ENCODE measurements at regions not wholly inside any gene's neighbourhood (a gene's known extent, or its start where the extent isn't known, plus 50 kb on each side); places are given as distances from the start of the nearest gene placed in this dataset.
"Not testable (repeated sequence)": the region's sequence is repeated elsewhere in the genome, so short reads cannot be mapped to it uniquely, and the experiment has no call there.

GRCh38 chr9:99638971-99639370, 182.7 kb upstream of the NR4A3 start:
- no peak for DNase-seq

DNA sequence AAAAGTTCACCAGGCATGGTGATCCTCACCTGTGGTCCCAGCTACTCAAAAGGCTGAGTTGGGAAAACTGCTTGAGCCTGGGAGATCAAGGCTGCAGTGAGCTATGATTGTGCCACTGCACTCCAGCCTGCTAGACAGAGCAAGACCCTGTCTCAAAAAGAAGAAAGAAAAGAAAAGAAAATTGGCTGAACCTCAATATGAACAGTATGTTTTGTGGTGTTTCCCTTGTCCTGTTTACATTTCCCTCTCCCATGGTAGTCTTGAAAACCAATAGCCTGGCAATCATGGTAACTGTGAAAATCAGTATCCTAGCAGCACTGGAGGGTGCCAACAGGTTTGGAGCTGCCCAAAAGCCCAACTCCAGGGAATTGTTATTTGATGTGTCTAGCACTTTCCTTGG, 174.1 kb upstream of the NR4A3 start:
- no peak for DNase-seq

GRCh38 chr9:99650187-99650874, 171.4 kb upstream of the NR4A3 start:
- no peak for DNase-seq

DNA sequence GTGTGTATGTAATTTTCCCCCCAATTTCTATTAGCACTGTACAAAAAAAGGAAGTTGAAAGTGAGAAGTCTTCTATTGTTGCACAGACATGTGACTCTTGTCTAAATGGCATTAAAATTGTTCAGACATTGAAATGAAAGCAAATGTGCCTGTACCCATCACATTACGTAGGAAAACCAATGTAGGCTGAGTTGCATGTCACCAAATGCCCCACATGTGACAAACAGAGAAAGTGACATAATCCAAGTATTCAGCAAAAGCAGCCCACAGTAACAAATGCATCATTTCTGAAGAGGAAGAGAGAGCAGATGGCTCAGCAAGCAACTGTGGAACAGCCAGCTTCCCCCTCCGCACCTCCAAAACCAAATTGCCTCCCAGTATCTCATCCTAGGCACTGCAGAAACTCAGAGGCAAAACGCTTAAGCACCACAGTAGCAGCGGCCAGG, 161.5 kb upstream of the NR4A3 start:
- DNase-seq, result peak; percentile 13 to 50

DNA sequence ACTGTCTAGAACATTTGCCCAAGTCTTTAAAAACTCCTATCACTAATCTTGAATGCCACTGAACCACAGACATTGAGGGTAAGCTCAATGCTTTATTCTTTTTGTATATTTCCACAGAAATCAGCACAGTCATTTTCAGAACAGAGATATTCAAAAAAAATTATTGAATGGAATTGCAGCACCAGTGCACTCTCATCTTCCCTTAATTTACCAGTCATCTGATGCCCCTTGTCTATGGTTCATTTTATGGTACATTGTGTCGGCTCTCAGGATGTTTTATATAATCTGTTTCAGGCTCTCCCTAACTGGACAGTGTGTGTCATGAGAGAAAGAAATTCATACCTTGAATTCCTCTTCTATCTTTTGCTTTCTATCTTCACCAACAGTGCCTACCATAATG, 158.4 kb upstream of the NR4A3 start:
- DNase-seq, result no peak

- no peak for DNase-seq
These were observed 157.8 kb upstream of the NR4A3 start for GRCh38 chr9:99663856-99664255.

- no peak for DNase-seq
These were observed 155.1 kb upstream of the NR4A3 start for GRCh38 chr9:99666571-99666970.

- DNase-seq, result not testable (repeated sequence)
These were observed 150.8 kb upstream of the NR4A3 start for GRCh38 chr9:99670886-99671285.

GRCh38 chr9:99677281-99677680, 144.4 kb upstream of the NR4A3 start:
- DNase-seq, result no peak

GRCh38 chr9:99678566-99678965, 143.1 kb upstream of the NR4A3 start:
- no peak for DNase-seq

DNA sequence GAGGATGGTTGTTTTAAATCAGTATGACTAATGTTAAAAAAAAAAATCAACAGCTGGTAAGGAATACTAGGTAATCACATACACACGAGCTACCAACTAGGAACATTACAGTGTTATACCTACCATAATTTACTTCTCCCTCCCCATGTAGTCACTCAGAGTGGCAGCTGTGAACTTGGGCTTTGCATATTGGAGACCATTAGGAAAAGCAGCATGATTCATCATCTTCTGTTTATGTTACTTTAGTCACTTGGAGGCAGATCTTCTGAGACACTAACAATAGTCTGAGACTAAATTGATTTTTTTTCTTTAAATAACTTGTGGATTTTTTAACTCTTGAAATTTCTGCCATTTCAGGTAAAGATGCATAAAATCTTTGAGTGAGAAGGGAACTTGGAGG, 141.5 kb upstream of the NR4A3 start:
- no peak for DNase-seq

DNA sequence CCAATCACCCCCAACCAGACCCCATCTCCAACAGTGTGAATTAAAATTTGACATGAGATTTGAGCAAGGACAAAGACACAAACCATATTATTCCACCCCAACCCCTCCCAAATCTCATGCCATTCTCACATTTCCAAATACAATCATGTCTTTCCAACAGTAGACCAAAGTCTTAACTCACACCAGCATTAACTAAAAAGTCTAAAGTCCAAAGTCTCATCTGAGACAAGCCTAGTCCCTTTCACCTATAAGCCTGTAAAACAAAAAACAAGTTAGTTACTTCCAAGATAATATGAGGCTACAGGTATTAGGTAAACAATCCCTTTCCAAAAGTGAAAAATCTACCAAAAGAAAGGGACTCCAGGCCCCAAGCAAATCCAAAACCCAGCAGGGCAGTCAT, 140.6 kb upstream of the NR4A3 start:
- no peak for DNase-seq

DNA sequence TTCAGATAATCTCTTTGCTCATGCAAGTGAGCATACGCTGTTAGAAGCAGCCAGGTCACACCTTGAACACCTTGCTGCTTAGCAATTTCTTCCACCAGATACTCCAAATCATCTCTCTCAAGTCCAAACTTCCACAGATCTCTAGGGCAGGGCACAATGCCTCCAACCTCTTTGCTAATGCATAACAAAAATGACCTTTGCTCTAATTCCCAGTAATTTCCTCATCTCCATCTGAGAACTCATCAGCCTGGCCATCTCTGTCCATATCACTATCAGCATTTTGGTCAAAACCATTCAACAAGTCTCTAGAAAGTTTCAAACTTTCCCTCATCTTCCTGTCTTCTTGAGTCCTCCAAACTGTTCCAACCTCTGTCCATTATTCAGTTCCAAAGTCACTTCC, 139.3 kb upstream of the NR4A3 start:
- no peak for DNase-seq

DNA sequence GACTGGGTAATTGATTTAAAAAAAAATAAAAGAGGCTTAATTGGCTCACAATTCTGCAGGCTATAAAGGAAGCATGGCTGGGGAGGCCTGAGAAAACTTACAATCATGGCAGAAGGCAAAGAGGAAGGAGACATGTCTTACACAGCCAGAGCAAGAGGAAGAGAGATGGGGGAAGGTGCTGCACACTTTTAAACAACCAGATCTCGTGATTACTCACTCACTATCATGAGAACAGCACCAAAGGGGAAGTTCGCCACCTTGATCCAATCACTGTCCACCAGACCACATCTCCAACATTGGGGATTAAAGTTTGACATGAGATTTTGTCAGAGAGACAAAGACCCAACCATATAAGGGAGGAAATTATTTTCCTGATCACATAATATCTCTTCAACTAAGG, 138.8 kb upstream of the NR4A3 start:
- DNase-seq, result no peak

DNA sequence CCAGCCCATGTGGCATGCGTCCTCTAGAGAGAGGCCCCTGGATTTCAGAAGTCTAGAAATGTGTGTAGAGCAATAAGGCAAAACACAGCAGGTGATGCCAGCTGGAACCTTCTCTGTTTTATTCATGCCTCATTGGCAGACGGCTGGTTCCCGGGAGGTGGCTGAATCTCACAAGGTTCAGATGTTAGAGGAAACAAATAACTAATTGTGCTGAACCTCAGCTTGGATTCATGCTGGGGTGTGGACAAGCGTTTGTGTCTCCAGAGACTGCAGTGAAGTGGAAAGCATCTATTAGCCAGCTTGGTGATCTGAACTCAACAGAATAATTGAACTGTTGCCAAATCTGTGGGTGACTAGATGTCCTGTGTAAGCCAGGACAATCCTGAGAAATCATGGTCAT, 131.1 kb upstream of the NR4A3 start:
- peak; percentile 21 to 63 for DNase-seq

- DNase-seq, result no peak
These were observed 127.8 kb upstream of the NR4A3 start for GRCh38 chr9:99693888-99694287.

- no peak for DNase-seq
These were observed 127.3 kb upstream of the NR4A3 start for GRCh38 chr9:99694393-99694792.

GRCh38 chr9:99699396-99699795, 122.3 kb upstream of the NR4A3 start:
- no peak for DNase-seq

- no peak for DNase-seq
These were observed 109.5 kb upstream of the NR4A3 start for GRCh38 chr9:99712214-99712613.

DNA sequence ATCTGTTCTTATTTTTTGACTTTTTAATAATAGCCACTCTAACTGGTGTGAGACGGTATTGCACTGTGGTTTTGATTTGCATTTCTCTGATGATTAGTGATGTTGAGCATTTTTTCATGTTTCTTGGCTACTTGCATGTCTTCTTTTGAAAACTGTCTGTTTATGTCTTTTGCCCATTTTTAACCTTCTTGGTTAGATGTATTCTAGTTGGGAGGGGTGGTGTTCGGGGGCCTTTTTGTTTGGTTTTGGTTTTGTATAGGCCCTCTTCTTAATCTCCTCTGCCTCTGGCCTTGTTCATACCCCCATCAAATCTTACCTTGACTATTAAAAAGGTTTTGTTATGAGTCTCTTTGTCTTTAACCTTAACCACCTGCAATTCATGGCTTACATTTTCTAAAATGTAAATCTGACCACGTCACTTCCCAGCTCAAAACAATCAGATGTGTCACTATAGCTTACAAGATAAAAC, 107.8 kb upstream of the NR4A3 start:
- DNase-seq, result no peak

DNA sequence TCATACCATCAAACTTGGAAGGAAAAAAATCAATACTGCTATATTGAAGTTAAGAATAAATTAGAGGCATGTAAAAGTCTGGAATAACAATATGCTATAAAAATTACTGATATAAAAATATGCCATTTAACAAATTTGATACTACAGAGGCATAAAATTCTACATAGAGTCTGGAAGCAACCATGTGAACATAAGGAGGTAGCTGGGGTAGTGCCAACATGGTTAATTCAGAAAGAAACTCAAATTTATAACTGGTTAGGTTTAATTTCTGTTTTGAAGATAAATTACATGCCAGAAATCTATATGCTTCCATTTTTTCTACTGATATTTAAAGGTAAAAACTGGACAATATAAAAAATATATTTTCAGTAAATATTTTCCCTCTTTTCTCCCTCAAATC, 103.1 kb upstream of the NR4A3 start:
- no peak for DNase-seq

DNA sequence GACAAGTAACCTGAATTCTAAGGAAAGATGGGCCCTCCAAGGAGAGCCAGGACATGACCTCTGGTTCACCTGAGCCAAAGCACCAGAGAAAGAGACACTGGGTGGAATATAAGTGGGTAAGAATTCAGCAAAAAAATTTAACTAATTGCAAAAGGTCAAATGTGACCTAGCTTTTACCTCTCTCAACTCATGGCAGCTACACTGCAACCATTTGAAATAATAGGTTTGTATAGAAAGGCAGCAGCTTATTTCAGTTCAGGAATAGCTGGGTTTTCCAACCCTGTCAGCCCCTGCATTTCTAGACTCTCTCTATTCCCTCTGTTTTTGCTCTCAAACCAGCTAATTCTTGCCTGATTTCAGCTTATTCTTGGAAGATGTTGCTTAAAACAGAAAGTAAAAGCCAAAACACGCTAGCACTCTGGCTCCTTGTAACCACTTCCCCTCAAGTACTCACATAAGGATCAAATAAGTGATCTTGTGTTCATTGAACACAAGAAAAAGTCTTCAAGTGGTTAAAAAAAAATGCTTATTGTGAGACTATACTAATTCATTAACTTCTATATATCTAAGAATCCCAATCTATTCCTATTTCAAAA, 101.1 kb upstream of the NR4A3 start:
- no peak for DNase-seq

GRCh38 chr9:99721898-99722297, 99.8 kb upstream of the NR4A3 start:
- DNase-seq, result no peak

DNA sequence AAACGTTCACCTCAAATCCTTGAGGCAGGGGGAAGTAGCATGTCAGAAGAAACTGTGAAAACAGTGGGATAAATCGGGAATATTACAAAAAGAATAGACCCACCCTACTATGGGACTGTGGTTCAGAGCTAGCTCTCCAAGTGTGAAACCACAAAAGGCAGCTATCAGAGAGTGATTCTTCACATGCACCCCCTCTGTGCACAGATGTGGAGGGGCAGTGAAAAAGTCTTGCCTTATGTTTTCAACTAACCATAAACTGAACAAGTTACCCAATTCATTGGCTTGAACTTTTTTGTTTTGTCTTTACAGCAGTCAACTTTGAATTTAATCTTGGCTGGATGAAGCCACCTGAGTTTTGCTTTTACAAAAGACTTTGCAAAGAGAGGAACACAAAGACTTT, 98.8 kb upstream of the NR4A3 start:
- DNase-seq, result no peak

GRCh38 chr9:99724640-99725039, 97.0 kb upstream of the NR4A3 start:
- DNase-seq, result no peak
